ENCODE measurements at regions not wholly inside any gene's neighbourhood (a gene's known extent, or its start where the extent isn't known, plus 50 kb on each side); places are given as distances from the start of the nearest gene placed in this dataset.

- ATAC-seq (no peak), DNase-seq (no peak)
- H3K36me3 Mint-ChIP-seq, result no peaks in the 10 kb centered on the region
- no peaks in the 10 kb centered on the region for H3K27me3 Mint-ChIP-seq
- no peaks in the 10 kb centered on the region for H3K9me3 Mint-ChIP-seq (ENCODE audit: low read depth)
- no peaks in the 10 kb centered on the region for H3K4me1 Mint-ChIP-seq
- no peak overlapping the region for H3K27ac Mint-ChIP-seq
- CTCF ChIA-PET, result no interaction called here
- H3K4me3 Mint-ChIP-seq, result no peak overlapping the region
Measured at GRCh38 chr12:25757037-25757665, 201.3 kb upstream of the RASSF8 start.

DNA sequence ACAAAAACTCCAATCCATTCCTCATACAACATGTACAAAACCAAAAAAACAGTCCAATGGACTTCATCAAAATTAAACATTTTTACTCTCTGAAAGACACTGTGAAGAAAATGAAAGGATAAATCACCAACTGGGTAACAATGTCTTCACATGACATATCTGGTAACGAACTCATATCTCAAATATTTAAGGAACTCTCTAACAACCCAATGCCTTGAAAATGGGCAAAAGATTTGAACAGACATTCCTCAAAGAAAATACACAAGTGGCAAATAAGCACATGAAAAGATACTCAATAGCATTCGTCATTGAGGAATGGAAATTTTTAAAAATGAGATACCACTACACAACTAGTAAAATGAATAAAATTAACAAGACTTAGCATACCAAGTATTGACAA is 198.7 kb upstream of the RASSF8 start:
- no peaks in the 10 kb centered on the region for H3K36me3 Mint-ChIP-seq
- no peaks in the 10 kb centered on the region for H3K4me1 Mint-ChIP-seq
- no peak overlapping the region for H3K4me3 Mint-ChIP-seq
- no peaks in the 10 kb centered on the region for H3K27me3 Mint-ChIP-seq
- CTCF ChIA-PET, result no interaction called here
- DNase-seq (no peak), ATAC-seq (no peak)
- no peaks in the 10 kb centered on the region for H3K9me3 Mint-ChIP-seq (ENCODE audit: low read depth)
- H3K27ac Mint-ChIP-seq, result no peak overlapping the region

GRCh38 chr12:25761356-25761755 is 197.1 kb upstream of the RASSF8 start:
- Mint-ChIP-seq H3K4me3 (no peak overlapping the region), H3K4me1 (no peaks in the 10 kb centered on the region)
- CTCF ChIA-PET, result no interaction called here

DNA sequence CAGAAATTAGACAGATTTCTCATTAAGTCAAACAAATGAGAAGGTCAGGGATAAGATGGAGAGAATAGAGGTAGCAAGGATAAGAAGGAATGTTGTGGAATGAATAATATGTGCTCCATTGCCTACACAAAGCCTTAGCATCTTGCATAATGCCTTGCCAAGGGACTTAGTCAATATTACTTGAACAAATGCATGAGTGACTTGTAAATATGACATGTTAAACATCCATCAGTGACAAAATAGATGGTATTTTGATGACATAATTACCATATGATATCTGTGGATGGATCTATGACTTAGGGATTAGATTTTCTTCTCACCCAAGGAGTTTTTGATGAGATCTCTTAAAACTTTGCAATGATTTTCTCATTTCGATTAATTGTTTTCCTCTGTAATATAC is 194.1 kb upstream of the RASSF8 start:
- Mint-ChIP-seq H3K9me3 (ENCODE audit: low read depth) (no peaks in the 10 kb centered on the region), H3K4me1 (no peaks in the 10 kb centered on the region), H3K36me3 (no peaks in the 10 kb centered on the region), H3K27ac (no peak overlapping the region), H3K27me3 (no peaks in the 10 kb centered on the region), H3K4me3 (no peak overlapping the region)
- no peak for ATAC-seq
- no peak for DNase-seq
- CTCF ChIA-PET, result no interaction called here

More at GRCh38 chr12:25761356-25761755, 197.1 kb upstream of the RASSF8 start:
- Mint-ChIP-seq H3K27me3 (no peaks in the 10 kb centered on the region), H3K27ac (no peak overlapping the region), H3K36me3 (no peaks in the 10 kb centered on the region), H3K9me3 (ENCODE audit: low read depth) (no peaks in the 10 kb centered on the region)
- ATAC-seq (no peak), DNase-seq (no peak)

DNA sequence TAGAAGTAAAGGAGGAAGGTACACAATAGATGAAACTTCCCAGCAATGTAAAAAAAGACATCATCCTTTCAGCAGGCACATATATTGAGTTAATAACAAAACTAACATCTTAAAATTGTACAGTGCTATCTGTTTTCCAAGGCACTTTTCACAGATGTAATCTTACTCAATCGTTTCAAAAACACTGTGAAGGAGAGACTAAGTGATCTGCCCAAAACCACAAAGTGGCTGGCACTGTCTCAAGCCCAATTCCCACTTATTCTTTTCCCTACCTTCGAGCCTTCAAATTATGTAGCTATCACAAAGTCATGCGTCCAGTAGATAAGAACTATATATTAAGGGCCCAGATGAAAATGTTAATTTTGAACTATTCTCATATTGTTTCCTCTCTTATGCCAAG is 193.6 kb upstream of the RASSF8 start:
- CTCF ChIA-PET, result no interaction called here
- Mint-ChIP-seq H3K27ac (no peak overlapping the region), H3K9me3 (ENCODE audit: low read depth) (no peaks in the 10 kb centered on the region), H3K4me3 (no peak overlapping the region), H3K36me3 (no peaks in the 10 kb centered on the region), H3K27me3 (no peaks in the 10 kb centered on the region), H3K4me1 (no peaks in the 10 kb centered on the region)
- no peak for DNase-seq
- no peak for ATAC-seq

DNA sequence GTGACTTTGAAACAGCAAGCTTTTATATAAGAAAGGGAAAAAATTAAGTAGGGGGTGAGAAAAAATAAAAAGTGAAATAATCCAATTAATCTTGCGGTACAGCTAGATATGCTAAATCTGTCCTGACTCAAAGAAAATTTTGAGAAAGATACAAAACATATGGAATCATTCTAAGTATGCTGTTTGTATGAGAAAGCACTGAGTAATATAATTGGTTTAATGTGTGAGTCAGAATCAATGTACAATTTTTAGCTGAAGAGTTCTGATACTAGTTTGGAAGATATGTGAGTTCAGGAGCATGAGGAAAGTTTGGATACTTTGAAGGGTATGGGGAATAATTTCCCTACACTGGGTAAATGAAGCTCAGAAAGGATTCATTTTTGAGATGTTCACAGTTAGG is 190.9 kb upstream of the RASSF8 start:
- H3K4me3 Mint-ChIP-seq, result no peak overlapping the region
- no peaks in the 10 kb centered on the region for H3K4me1 Mint-ChIP-seq
- DNase-seq (no peak), ATAC-seq (no peak)
- H3K27ac Mint-ChIP-seq, result no peak overlapping the region
- CTCF ChIA-PET, result no interaction called here
- no peaks in the 10 kb centered on the region for H3K9me3 Mint-ChIP-seq (ENCODE audit: low read depth)
- no peaks in the 10 kb centered on the region for H3K36me3 Mint-ChIP-seq
- no peaks in the 10 kb centered on the region for H3K27me3 Mint-ChIP-seq

GRCh38 chr12:25768151-25768550 is 190.3 kb upstream of the RASSF8 start:
- ATAC-seq, result no peak
- H3K36me3 Mint-ChIP-seq, result no peaks in the 10 kb centered on the region

DNA sequence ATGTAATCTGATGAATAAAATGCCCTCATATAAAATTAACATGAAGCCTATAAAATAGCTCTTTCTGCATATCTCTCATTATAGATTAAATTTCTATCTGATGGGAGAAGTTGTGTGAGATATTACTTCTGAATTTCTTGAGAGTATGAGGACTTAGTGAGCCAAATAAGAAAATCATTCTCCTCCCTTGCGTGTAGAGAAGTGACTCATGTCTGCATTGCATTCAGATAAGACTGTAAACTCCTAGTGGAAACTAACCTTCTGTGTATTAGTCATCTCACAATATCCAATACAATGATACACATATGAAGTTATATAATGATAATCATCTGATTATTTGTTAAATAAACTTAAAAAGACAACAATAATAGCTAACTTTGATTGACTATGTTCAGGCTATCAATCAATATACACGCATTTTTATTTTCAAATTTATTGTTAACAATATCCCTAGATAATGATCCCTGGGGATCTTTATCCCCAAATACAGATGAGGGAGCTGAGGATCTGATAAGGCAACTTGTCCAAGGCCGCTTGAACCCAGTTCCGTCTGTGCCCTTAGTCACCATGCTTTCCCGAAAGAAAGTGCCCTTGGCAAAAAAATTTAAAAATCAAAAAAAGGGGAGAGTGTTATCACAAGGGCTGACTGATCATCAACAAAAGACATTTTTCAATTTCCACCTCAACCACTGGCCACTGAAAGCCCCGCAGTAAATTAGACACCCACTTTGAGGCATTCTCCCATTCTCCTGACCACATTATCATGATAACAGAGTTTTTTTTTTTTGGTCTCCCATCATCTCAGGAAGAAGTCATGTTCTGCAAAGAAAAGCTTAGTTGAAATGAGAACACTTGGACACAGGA is 189.2 kb upstream of the RASSF8 start:
- CTCF ChIA-PET, result no interaction called here
- Mint-ChIP-seq H3K27ac (no peak overlapping the region), H3K4me3 (no peak overlapping the region), H3K4me1 (no peaks in the 10 kb centered on the region), H3K36me3 (no peaks in the 10 kb centered on the region), H3K9me3 (ENCODE audit: low read depth) (no peaks in the 10 kb centered on the region), H3K27me3 (no peaks in the 10 kb centered on the region)
- DNase-seq (no peak), ATAC-seq (no peak)

More at GRCh38 chr12:25768151-25768550, 190.3 kb upstream of the RASSF8 start:
- CTCF ChIA-PET, result no interaction called here
- no peak overlapping the region for H3K4me3 Mint-ChIP-seq
- no peak overlapping the region for H3K27ac Mint-ChIP-seq
- no peaks in the 10 kb centered on the region for H3K27me3 Mint-ChIP-seq
- no peaks in the 10 kb centered on the region for H3K9me3 Mint-ChIP-seq (ENCODE audit: low read depth)
- no peak for DNase-seq
- H3K4me1 Mint-ChIP-seq, result no peaks in the 10 kb centered on the region

DNA sequence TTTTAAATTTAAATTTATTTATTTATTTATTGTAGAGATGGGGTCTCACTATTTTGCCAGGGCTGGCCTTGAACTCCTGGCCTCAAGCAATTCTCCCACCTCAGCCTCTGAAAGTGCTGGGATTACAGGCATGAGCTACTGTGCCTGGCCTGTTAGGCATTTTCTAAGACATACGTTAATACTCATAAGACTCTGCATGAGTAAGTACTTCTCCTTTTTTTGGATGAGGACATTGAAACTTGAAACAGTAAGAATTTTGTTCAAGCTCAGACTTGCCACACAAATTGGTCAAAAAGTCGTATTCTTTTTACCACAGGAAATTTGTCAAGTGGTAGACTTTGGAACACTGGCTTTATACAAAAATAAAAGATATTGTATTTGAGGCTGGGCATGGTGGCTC is 187.4 kb upstream of the RASSF8 start:
- CTCF ChIA-PET, result interaction anchor here (0.6 kb wide), 1 partner anchor 886 kb away, joined by 3 read pairs; no protein-coding TSS in a partner anchor
- H3K9me3 Mint-ChIP-seq (ENCODE audit: low read depth), result no peaks in the 10 kb centered on the region

GRCh38 chr12:25771476-25771875 is 187.0 kb upstream of the RASSF8 start:
- no peak overlapping the region for H3K4me3 Mint-ChIP-seq
- CTCF ChIA-PET, result interaction anchor here (0.6 kb wide), 1 partner anchor 886 kb away, joined by 3 read pairs; no protein-coding TSS in a partner anchor
- no peaks in the 10 kb centered on the region for H3K36me3 Mint-ChIP-seq
- ATAC-seq (no peak), DNase-seq (no peak)
- H3K4me1 Mint-ChIP-seq, result no peaks in the 10 kb centered on the region
- H3K27ac Mint-ChIP-seq, result no peak overlapping the region
- no peaks in the 10 kb centered on the region for H3K27me3 Mint-ChIP-seq
- H3K9me3 Mint-ChIP-seq (ENCODE audit: low read depth), result no peaks in the 10 kb centered on the region

More for the DNA sequence above, 187.4 kb upstream of the RASSF8 start:
- Mint-ChIP-seq H3K4me3 (no peak overlapping the region), H3K27me3 (no peaks in the 10 kb centered on the region), H3K4me1 (no peaks in the 10 kb centered on the region), H3K27ac (no peak overlapping the region), H3K36me3 (no peaks in the 10 kb centered on the region)
- ATAC-seq, result no peak
- DNase-seq, result no peak

DNA sequence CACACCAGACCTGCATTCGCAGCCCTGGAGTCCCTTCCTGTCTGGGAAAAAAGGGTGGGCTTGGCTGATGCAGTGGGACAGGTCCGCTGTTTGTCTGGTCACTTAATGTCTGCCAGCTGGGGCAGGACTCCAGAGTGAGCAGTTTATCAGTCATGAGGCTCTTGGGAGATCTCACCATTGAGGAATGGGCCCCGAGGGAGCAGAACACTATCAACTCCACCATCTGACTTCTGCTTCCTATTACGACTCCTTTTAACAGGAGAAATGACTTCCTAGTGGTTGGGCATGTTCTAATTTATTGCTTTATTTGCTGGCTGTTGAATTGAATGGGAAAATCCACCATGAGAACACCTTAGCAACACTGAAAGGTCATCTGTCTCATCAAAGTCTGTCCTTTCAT is 182.5 kb upstream of the RASSF8 start:
- CTCF ChIA-PET, result no interaction called here
- no peaks in the 10 kb centered on the region for H3K36me3 Mint-ChIP-seq
- no peak overlapping the region for H3K27ac Mint-ChIP-seq
- no peaks in the 10 kb centered on the region for H3K4me1 Mint-ChIP-seq
- ATAC-seq, result no peak
- H3K27me3 Mint-ChIP-seq, result peaks cover 3% of the 10 kb centered on the region
- H3K9me3 Mint-ChIP-seq (ENCODE audit: low read depth), result no peaks in the 10 kb centered on the region
- no peak for DNase-seq
- no peak overlapping the region for H3K4me3 Mint-ChIP-seq

- H3K9me3 Mint-ChIP-seq (ENCODE audit: low read depth), result no peaks in the 10 kb centered on the region
- no peak overlapping the region for H3K27ac Mint-ChIP-seq
- DNase-seq (no peak), ATAC-seq (no peak)
- H3K4me3 Mint-ChIP-seq, result no peak overlapping the region
- H3K27me3 Mint-ChIP-seq, result peaks cover 3% of the 10 kb centered on the region
- CTCF ChIA-PET, result no interaction called here
- no peaks in the 10 kb centered on the region for H3K36me3 Mint-ChIP-seq
- no peaks in the 10 kb centered on the region for H3K4me1 Mint-ChIP-seq
Measured at GRCh38 chr12:25780771-25781170, 177.7 kb upstream of the RASSF8 start.

DNA sequence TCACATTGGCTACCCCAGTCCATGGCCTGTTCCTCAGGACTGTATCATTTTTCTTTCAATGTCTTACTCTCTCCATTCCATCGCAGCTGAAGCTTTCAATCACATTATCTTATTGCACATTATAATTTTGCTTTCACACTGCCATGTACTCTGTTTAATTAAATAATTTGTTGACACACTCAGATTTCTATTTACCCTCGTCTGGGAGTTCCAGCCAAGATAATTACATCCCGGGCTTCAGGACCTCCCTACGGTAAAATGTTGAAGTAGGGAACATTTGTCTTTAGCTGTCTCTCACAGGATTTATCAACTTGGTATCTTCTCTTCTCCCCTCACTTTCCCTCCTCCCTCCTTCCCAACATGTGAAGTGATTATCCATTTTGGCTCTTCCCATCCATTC is 177.2 kb upstream of the RASSF8 start:
- no peak for ATAC-seq
- H3K4me1 Mint-ChIP-seq, result no peaks in the 10 kb centered on the region
- DNase-seq, result no peak
- H3K27ac Mint-ChIP-seq, result no peak overlapping the region
- no peak overlapping the region for H3K4me3 Mint-ChIP-seq
- CTCF ChIA-PET, result no interaction called here
- peaks cover 3% of the 10 kb centered on the region for H3K27me3 Mint-ChIP-seq
- H3K36me3 Mint-ChIP-seq, result no peaks in the 10 kb centered on the region
- H3K9me3 Mint-ChIP-seq (ENCODE audit: low read depth), result no peaks in the 10 kb centered on the region

- Mint-ChIP-seq H3K9me3 (ENCODE audit: low read depth) (no peaks in the 10 kb centered on the region), H3K4me1 (no peaks in the 10 kb centered on the region), H3K27me3 (peaks cover 2% of the 10 kb centered on the region), H3K36me3 (no peaks in the 10 kb centered on the region), H3K27ac (no peak overlapping the region), H3K4me3 (no peak overlapping the region)
- ATAC-seq (no peak), DNase-seq (no peak)
- CTCF ChIA-PET, result no interaction called here
Measured at GRCh38 chr12:25783566-25783965, 174.9 kb upstream of the RASSF8 start.

All from activated CD8-positive, alpha-beta memory T cell treated with anti-CD3 and anti-CD28 coated beads, Interleukin-2, amount 10 ng/mL, durations not matched to agents 7 days and 5 days (primary cell).